ENCODE measurements at regions not wholly inside any gene's neighbourhood (a gene's known extent, or its start where the extent isn't known, plus 50 kb on each side); places are given as distances from the start of the nearest gene placed in this dataset.
A peak's percentile ranks its signal among the peaks of the same experiment; 100 is the strongest.

- POLR2A ChIA-PET: no interaction called here
- H3K9me3 ChIP-seq (ENCODE audit: control extremely low read depth in 1 of 5, control insufficient read depth in 4 of 5, insufficient read depth in 2 of 5, low read depth in 1 of 5, low read length in 4 of 5): no peaks in the 10 kb centered on the region
- no peaks in the 10 kb centered on the region for H3K27me3 ChIP-seq (replicated peaks in 2 of 5; ENCODE audit: control insufficient read depth in 4 of 5, insufficient read depth in 5 of 5, low read length in 4 of 5)
- no peaks in the 10 kb centered on the region for H3K36me3 ChIP-seq (ENCODE audit: control insufficient read depth in 4 of 4, insufficient read depth in 4 of 4, low read length in 3 of 4)
- peaks cover 0 to 8% (median 2%) of the 10 kb centered on the region in 4 experiments for H3K4me1 ChIP-seq (ENCODE audit: control extremely low read depth in 1 of 4, control insufficient read depth in 4 of 4, insufficient read depth in 4 of 4, low read length in 3 of 4)
- no peak overlapping the region for H3K27ac ChIP-seq (ENCODE audit: insufficient read depth in 1 of 2, low read depth in 1 of 2, low read length in 2 of 2, poor library complexity in 1 of 2, severe bottlenecking in 2 of 2)
- peak in 2 of 3 donors; percentile 5 to 15 for DNase-seq
- H3K4me3 ChIP-seq (ENCODE audit: control insufficient read depth in 1 of 7, extremely low read depth in 1 of 7, insufficient read depth in 4 of 7, low read depth in 2 of 7, low read length in 6 of 7): no peak overlapping the region
- 87% methylated on average over 4 of the region's 5 CpGs for WGBS (ENCODE audit: insufficient coverage)
- CTCF ChIA-PET: interaction anchor here (1.1 kb wide), 1 partner anchor 9 kb away, joined by 3 read pairs; no protein-coding TSS in a partner anchor
Observed at GRCh38 chr11:92830377-92831155, 138.9 kb upstream of the MTNR1B start.

- WGBS (ENCODE audit: insufficient coverage): no CpG with 5 or more reads among the region's 3 CpGs
- Histone ChIP-seq H3K4me1 (ENCODE audit: control extremely low read depth in 1 of 4, control insufficient read depth in 4 of 4, insufficient read depth in 4 of 4, low read length in 3 of 4) (peaks cover 0 to 3% (median 0%) of the 10 kb centered on the region in 4 experiments), H3K4me3 (ENCODE audit: control insufficient read depth in 1 of 7, extremely low read depth in 1 of 7, insufficient read depth in 4 of 7, low read depth in 2 of 7, low read length in 6 of 7) (no peak overlapping the region), H3K9me3 (ENCODE audit: control extremely low read depth in 1 of 5, control insufficient read depth in 4 of 5, insufficient read depth in 2 of 5, low read depth in 1 of 5, low read length in 4 of 5) (no peaks in the 10 kb centered on the region), H3K27me3 (replicated peaks in 2 of 5; ENCODE audit: control insufficient read depth in 4 of 5, insufficient read depth in 5 of 5, low read length in 4 of 5) (no peaks in the 10 kb centered on the region), H3K27ac (ENCODE audit: insufficient read depth in 1 of 2, low read depth in 1 of 2, low read length in 2 of 2, poor library complexity in 1 of 2, severe bottlenecking in 2 of 2) (no peak overlapping the region), H3K36me3 (ENCODE audit: control insufficient read depth in 4 of 4, insufficient read depth in 4 of 4, low read length in 3 of 4) (no peaks in the 10 kb centered on the region)
- POLR2A ChIA-PET: no interaction called here
- CTCF ChIA-PET: no interaction called here
- no peak for DNase-seq
Observed at GRCh38 chr11:92834296-92835020, 135.0 kb upstream of the MTNR1B start.

GRCh38 chr11:92837595-92837994, 131.9 kb upstream of the MTNR1B start:
- Histone ChIP-seq H3K4me1 (ENCODE audit: control extremely low read depth in 1 of 4, control insufficient read depth in 4 of 4, insufficient read depth in 4 of 4, low read length in 3 of 4) (no peaks in the 10 kb centered on the region), H3K4me3 (ENCODE audit: control insufficient read depth in 1 of 7, extremely low read depth in 1 of 7, insufficient read depth in 4 of 7, low read depth in 2 of 7, low read length in 6 of 7) (no peak overlapping the region), H3K36me3 (ENCODE audit: control insufficient read depth in 4 of 4, insufficient read depth in 4 of 4, low read length in 3 of 4) (no peaks in the 10 kb centered on the region), H3K27me3 (replicated peaks in 2 of 5; ENCODE audit: control insufficient read depth in 4 of 5, insufficient read depth in 5 of 5, low read length in 4 of 5) (no peaks in the 10 kb centered on the region), H3K9me3 (ENCODE audit: control extremely low read depth in 1 of 5, control insufficient read depth in 4 of 5, insufficient read depth in 2 of 5, low read depth in 1 of 5, low read length in 4 of 5) (no peaks in the 10 kb centered on the region), H3K27ac (ENCODE audit: insufficient read depth in 1 of 2, low read depth in 1 of 2, low read length in 2 of 2, poor library complexity in 1 of 2, severe bottlenecking in 2 of 2) (no peak overlapping the region)
- CTCF ChIA-PET: interaction anchor here (1.1 kb wide), 1 partner anchor 102 kb away, joined by 3 read pairs; no protein-coding TSS in a partner anchor
- no peak for DNase-seq
- POLR2A ChIA-PET: no interaction called here
- WGBS (ENCODE audit: insufficient coverage): 76% methylated on average over 3 of the region's 3 CpGs

GRCh38 chr11:92838759-92839310, 130.6 kb upstream of the MTNR1B start:
- H3K27me3 ChIP-seq (replicated peaks in 2 of 5; ENCODE audit: control insufficient read depth in 4 of 5, insufficient read depth in 5 of 5, low read length in 4 of 5): no peaks in the 10 kb centered on the region
- H3K4me3 ChIP-seq (ENCODE audit: control insufficient read depth in 1 of 7, extremely low read depth in 1 of 7, insufficient read depth in 4 of 7, low read depth in 2 of 7, low read length in 6 of 7): no peak overlapping the region
- DNase-seq: no peak
- H3K27ac ChIP-seq (ENCODE audit: insufficient read depth in 1 of 2, low read depth in 1 of 2, low read length in 2 of 2, poor library complexity in 1 of 2, severe bottlenecking in 2 of 2): no peak overlapping the region
- no peaks in the 10 kb centered on the region for H3K4me1 ChIP-seq (ENCODE audit: control extremely low read depth in 1 of 4, control insufficient read depth in 4 of 4, insufficient read depth in 4 of 4, low read length in 3 of 4)
- no peaks in the 10 kb centered on the region for H3K9me3 ChIP-seq (ENCODE audit: control extremely low read depth in 1 of 5, control insufficient read depth in 4 of 5, insufficient read depth in 2 of 5, low read depth in 1 of 5, low read length in 4 of 5)
- CTCF ChIA-PET: no interaction called here
- POLR2A ChIA-PET: no interaction called here
- no peaks in the 10 kb centered on the region for H3K36me3 ChIP-seq (ENCODE audit: control insufficient read depth in 4 of 4, insufficient read depth in 4 of 4, low read length in 3 of 4)
- 95% methylated on average over 4 of the region's 5 CpGs for WGBS (ENCODE audit: insufficient coverage)

- DNase-seq: no peak
- Histone ChIP-seq H3K27me3 (replicated peaks in 2 of 5; ENCODE audit: control insufficient read depth in 4 of 5, insufficient read depth in 5 of 5, low read length in 4 of 5) (no peaks in the 10 kb centered on the region), H3K4me3 (ENCODE audit: control insufficient read depth in 1 of 7, extremely low read depth in 1 of 7, insufficient read depth in 4 of 7, low read depth in 2 of 7, low read length in 6 of 7) (no peak overlapping the region), H3K4me1 (ENCODE audit: control extremely low read depth in 1 of 4, control insufficient read depth in 4 of 4, insufficient read depth in 4 of 4, low read length in 3 of 4) (no peaks in the 10 kb centered on the region), H3K9me3 (ENCODE audit: control extremely low read depth in 1 of 5, control insufficient read depth in 4 of 5, insufficient read depth in 2 of 5, low read depth in 1 of 5, low read length in 4 of 5) (no peaks in the 10 kb centered on the region), H3K36me3 (ENCODE audit: control insufficient read depth in 4 of 4, insufficient read depth in 4 of 4, low read length in 3 of 4) (no peaks in the 10 kb centered on the region), H3K27ac (ENCODE audit: insufficient read depth in 1 of 2, low read depth in 1 of 2, low read length in 2 of 2, poor library complexity in 1 of 2, severe bottlenecking in 2 of 2) (no peak overlapping the region)
- ChIA-PET CTCF (interaction anchor here (0.9 kb wide), 1 partner anchor 47 kb away, joined by 4 read pairs; no protein-coding TSS in a partner anchor), POLR2A (no interaction called here)
- 100% methylated on average over 5 of the region's 5 CpGs for WGBS (ENCODE audit: insufficient coverage)
Observed at GRCh38 chr11:92839450-92839849, 130.0 kb upstream of the MTNR1B start.

- Histone ChIP-seq H3K9me3 (ENCODE audit: control extremely low read depth in 1 of 5, control insufficient read depth in 4 of 5, insufficient read depth in 2 of 5, low read depth in 1 of 5, low read length in 4 of 5) (no peaks in the 10 kb centered on the region), H3K4me3 (ENCODE audit: control insufficient read depth in 1 of 7, extremely low read depth in 1 of 7, insufficient read depth in 4 of 7, low read depth in 2 of 7, low read length in 6 of 7) (no peak overlapping the region), H3K36me3 (ENCODE audit: control insufficient read depth in 4 of 4, insufficient read depth in 4 of 4, low read length in 3 of 4) (no peaks in the 10 kb centered on the region), H3K4me1 (ENCODE audit: control extremely low read depth in 1 of 4, control insufficient read depth in 4 of 4, insufficient read depth in 4 of 4, low read length in 3 of 4) (no peaks in the 10 kb centered on the region), H3K27ac (ENCODE audit: insufficient read depth in 1 of 2, low read depth in 1 of 2, low read length in 2 of 2, poor library complexity in 1 of 2, severe bottlenecking in 2 of 2) (no peak overlapping the region), H3K27me3 (replicated peaks in 2 of 5; ENCODE audit: control insufficient read depth in 4 of 5, insufficient read depth in 5 of 5, low read length in 4 of 5) (no peaks in the 10 kb centered on the region)
- no peak for DNase-seq
- no CpG with 5 or more reads among the region's 1 CpG for WGBS (ENCODE audit: insufficient coverage)
- ChIA-PET CTCF (no interaction called here), POLR2A (no interaction called here)
Observed at GRCh38 chr11:92841719-92842118, 127.7 kb upstream of the MTNR1B start.

GRCh38 chr11:92843455-92843854, 126.0 kb upstream of the MTNR1B start:
- Histone ChIP-seq H3K27me3 (replicated peaks in 2 of 5; ENCODE audit: control insufficient read depth in 4 of 5, insufficient read depth in 5 of 5, low read length in 4 of 5) (no peaks in the 10 kb centered on the region), H3K4me1 (ENCODE audit: control extremely low read depth in 1 of 4, control insufficient read depth in 4 of 4, insufficient read depth in 4 of 4, low read length in 3 of 4) (no peaks in the 10 kb centered on the region), H3K9me3 (ENCODE audit: control extremely low read depth in 1 of 5, control insufficient read depth in 4 of 5, insufficient read depth in 2 of 5, low read depth in 1 of 5, low read length in 4 of 5) (no peaks in the 10 kb centered on the region), H3K4me3 (ENCODE audit: control insufficient read depth in 1 of 7, extremely low read depth in 1 of 7, insufficient read depth in 4 of 7, low read depth in 2 of 7, low read length in 6 of 7) (no peak overlapping the region), H3K36me3 (ENCODE audit: control insufficient read depth in 4 of 4, insufficient read depth in 4 of 4, low read length in 3 of 4) (no peaks in the 10 kb centered on the region), H3K27ac (ENCODE audit: insufficient read depth in 1 of 2, low read depth in 1 of 2, low read length in 2 of 2, poor library complexity in 1 of 2, severe bottlenecking in 2 of 2) (no peak overlapping the region)
- WGBS (ENCODE audit: insufficient coverage): 100% methylated on average over 2 of the region's 4 CpGs
- no peak for DNase-seq
- CTCF ChIA-PET: no interaction called here
- POLR2A ChIA-PET: no interaction called here
